GM12875 (cell line): ENCODE measurements at regions not wholly inside any gene's neighbourhood (a gene's known extent, or its start where the extent isn't known, plus 50 kb on each side); places are given as distances from the start of the nearest gene placed in this dataset.
"Not testable (repeated sequence)": the region's sequence is repeated elsewhere in the genome, so short reads cannot be mapped to it uniquely, and the experiment has no call there.

Experiments
- H3K4me3 ChIP-seq: one replicate; pipeline ENCODE4 v1.5.1; 2011; ENCODE audit warnings: low read depth, low read length, control low read depth

DNA sequence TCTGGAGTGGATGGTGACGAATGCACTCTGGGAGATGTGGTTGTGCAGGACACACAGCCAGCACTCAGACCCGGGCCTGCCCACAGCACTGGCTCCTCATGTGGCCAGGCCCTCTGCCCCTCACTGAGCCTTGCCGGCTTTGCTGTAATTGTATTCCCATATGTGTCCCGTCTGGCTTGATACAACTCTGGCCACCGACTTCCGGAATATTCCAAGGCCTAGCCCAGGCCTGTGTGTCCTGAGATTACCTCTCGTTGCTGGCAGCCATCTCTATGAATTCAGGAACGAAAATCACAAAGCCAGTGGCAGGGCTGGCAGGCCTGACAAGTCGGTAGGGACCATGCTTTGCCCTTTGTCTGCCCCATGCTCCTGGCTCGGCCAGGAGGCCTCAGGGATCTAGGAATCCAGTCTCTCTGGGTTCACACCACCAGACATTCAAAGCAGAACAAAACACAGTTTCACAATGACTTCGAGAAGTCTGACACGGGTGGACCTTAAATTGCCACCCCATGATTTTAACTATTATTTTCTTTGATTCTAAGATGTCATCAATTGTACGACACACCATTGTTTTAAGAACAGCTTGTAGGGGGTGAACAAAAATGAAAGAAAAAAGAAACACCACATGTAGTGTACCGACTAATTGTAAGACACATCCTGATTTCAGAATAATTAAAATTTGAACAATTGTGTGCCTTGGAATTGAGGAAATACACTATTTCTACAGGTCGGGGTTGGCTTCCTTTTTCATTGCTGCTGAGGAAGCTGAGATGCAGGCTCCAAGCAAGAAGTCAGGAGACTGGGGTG is 154.5 kb downstream of the BCL2L11 start:
- H3K4me3 ChIP-seq, result not testable (repeated sequence)

DNA sequence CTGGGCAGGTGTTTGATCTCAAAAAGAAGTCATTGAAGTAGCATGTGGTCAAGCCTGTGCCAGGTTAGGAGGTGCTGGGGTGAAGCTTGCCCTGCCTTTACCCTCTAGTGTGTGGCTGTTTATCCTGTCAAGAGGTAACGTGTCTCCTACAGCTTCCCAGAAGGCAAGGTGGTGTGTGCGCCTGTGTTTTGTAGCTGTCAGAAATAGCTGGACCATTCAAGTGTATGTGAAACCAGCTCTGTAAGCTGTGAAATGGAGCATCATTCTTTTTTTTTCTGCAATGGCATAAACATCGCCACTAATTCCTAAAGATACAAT is 155.1 kb downstream of the BCL2L11 start:
- H3K4me3 ChIP-seq, result not testable (repeated sequence)

- H3K4me3 ChIP-seq, result not testable (repeated sequence)
These were observed 157.4 kb downstream of the BCL2L11 start for GRCh38 chr2:111278133-111278532.

GRCh38 chr2:111280709-111281286 is 160.1 kb downstream of the BCL2L11 start:
- H3K4me3 ChIP-seq, result not testable (repeated sequence)

DNA sequence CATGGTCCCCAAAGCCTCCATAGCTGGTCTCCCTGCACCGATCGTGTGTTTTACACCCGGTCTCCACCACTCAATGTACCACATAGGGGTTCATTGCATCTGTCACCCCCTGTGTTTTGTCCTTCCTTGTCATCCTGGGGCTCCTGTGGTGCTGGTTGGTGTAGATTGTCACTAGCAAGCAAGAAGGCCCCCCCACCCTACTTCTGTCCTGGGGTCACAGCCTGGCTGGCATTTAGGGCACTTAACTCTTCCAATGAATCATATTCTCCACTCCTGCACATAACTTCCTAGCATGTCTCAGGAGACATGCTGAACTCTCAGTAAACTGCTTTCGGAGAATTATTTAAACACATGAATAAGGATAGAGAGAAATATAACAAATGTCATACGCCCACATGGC is 161.4 kb downstream of the BCL2L11 start:
- not testable (repeated sequence) for H3K4me3 ChIP-seq

GRCh38 chr2:111287646-111288568 is 167.2 kb downstream of the BCL2L11 start:
- H3K4me3 ChIP-seq, result not testable (repeated sequence)

DNA sequence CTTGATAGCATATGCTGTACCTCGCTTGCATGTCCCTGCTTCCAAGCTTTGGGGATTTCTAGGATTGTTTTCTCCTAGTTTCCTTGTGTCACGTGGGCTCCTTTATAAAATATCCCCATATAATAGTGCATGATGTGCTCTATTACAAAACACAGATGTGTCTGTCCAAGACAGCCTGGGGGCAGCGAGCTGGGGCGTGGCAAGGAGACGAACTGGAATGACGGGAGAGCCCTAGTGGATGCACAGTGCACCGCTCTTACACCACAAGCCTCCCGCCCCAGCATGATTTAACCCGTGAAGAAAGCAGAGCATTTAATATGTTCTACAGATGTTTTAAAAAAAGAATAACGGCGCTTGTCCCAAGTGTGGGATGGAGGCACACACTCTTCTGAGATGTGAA is 169.7 kb downstream of the BCL2L11 start:
- not testable (repeated sequence) for H3K4me3 ChIP-seq

GRCh38 chr2:111291566-111291965 is 170.9 kb downstream of the BCL2L11 start:
- H3K4me3 ChIP-seq, result not testable (repeated sequence)

DNA sequence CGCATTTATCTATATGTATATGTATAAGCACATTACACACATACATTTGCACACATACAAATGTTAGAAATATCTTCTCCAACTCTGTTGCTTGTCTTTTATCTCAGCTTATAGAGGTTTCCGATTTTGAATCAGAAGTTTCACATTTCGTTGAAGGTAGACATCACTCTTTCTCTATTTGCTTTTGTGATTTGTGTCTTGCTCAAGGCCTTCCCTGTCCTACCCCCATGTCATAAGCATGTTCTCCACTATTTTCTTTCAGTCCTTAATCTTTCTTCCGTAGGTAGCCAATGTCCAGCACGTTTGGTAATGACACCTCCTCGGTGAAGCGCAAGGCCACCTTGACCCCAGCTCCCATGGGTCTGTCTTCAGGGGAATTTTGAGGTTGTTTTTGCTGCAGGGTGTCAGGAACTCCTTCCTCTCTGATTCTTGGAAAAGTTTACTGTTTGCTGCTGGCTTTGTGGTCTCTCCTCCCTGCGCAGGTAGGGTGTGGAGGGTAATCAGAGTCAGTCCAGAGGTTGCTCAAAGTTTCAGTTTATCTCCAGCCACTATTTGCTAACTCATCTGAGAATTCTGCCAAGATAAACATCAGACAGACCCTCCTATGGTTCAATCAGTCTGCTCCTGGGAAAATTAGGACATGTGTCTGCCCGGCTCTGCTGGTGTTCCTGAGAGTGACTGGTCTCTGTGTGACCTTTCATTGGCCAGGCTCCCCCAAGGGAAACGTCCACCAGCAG is 171.7 kb downstream of the BCL2L11 start:
- not testable (repeated sequence) for H3K4me3 ChIP-seq

GRCh38 chr2:111294699-111295098 is 174.0 kb downstream of the BCL2L11 start:
- H3K4me3 ChIP-seq, result not testable (repeated sequence)

- H3K4me3 ChIP-seq, result not testable (repeated sequence)
These were observed 175.5 kb downstream of the BCL2L11 start for GRCh38 chr2:111296122-111296804.

GRCh38 chr2:111297128-111297527 is 176.4 kb downstream of the BCL2L11 start:
- H3K4me3 ChIP-seq, result not testable (repeated sequence)

GRCh38 chr2:111298927-111299326 is 178.2 kb downstream of the BCL2L11 start:
- not testable (repeated sequence) for H3K4me3 ChIP-seq

DNA sequence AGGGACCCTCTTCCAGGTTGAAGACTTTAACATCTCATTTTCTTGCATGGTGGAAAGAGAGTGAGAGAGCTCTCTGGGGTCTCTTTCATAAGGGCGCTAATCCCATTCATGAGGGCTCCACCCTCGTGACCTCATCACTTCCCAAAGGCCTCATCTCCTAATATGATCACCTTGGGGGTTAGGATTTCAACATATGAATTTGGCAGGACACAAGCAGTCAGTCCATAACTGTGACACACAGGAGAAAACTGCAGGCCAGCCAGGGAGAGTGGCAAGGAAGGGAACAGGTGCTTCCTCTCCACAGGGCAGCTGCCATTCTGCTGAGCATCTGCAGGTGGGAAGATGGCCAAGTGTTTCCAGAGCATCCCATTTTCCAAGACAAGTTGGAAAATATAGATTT is 178.9 kb downstream of the BCL2L11 start:
- not testable (repeated sequence) for H3K4me3 ChIP-seq

- H3K4me3 ChIP-seq, result not testable (repeated sequence)
These were observed 181.0 kb downstream of the BCL2L11 start for GRCh38 chr2:111301677-111302076.

DNA sequence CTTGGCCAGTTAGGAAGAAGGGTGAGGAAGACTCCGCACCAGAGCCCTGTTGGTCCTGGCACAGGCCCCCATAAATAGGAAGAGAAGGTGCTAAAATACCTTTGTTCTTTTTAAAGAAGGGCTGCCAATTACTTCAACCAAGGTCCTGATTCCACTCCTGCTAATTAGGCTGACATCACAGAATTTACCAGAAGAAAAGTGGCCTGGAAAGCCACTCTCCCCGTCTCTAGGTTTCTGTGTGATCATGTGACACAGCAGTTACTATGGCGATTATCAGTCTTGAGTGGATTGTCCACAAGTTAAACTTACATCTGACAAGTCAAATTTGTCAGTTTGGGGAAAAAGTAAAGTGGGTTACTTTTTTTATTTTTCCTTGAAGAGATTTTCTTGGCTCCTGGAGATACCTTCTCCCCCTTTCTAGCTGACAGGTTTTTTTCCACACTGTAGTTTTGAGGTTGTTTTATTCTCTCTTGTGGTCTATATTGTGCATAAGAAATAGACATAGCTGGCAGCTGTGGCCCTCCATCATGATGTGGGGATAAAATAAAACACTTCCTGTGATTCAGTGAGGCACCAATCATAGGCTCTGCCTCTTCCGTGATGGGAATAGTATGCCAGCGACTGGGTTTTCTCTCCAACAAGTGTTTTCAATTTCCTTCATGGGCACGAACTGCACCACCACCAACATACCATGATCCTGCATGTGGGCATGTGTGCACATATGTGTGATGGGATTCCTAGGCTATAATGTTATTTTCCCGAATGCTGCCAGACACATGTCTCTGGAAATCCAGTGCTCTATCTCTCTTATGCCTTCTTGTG is 181.9 kb downstream of the BCL2L11 start:
- not testable (repeated sequence) for H3K4me3 ChIP-seq

DNA sequence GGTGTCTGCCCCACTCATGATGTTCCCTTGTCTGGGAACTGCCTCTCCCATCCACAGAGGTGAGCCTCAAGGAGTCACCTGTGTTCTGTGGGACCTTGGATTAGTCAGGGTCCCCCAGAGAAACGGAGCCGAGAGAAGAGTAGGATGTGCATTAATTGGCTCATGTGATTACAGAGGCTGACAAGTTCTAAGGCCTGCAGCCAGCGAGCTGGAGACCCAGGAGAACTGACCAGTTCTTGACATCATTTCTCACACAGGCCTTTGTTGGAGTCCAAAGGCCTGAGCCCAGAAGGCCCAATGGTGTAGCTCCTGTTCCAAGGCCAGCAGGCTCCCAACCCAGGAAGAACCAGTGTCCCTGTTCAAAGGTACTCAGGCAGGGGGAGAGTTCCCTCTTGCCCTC is 186.6 kb downstream of the BCL2L11 start:
- not testable (repeated sequence) for H3K4me3 ChIP-seq

DNA sequence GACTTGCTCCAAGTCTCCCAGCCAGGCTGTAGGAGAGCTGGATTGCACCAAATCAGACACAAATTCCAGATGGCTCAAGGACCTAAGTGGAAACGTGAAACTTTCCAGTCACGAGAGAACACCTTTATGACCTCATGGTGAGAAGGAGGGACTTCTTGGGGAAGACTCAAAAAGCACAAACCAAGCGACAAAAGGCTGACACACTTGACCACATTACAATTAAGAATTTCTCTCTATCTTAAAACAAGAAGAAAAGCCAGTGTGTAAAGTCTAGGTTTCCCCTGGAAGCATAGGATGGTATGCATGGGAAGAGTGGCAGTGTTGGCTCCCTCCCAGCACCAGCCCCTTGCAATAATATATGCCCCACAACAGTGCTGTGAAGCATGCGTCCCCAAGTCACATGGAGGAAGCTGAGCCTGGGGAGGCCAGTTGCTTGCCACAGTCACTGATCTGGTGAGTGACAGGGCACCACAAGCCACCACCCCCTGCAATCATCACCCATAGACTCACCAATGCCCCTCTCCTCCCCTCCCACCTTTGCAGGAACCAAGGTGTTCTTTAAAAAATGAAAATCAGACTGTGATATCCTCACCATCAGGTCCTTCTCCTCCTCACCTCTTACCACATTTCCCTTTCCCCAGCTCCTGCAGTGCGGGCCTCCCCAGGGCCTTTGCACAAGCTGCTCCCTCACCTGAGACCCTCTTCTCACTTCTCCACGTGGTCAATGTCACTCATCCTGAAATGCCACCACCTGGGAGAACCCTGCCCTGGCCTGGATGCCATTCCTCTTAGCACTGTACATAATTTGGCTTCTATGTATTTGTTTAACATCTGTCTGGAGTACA is 188.7 kb downstream of the BCL2L11 start:
- H3K4me3 ChIP-seq, result not testable (repeated sequence)
